ENCODE measurements at regions not wholly inside any gene's neighbourhood (a gene's known extent, or its start where the extent isn't known, plus 50 kb on each side); places are given as distances from the start of the nearest gene placed in this dataset.

DNA sequence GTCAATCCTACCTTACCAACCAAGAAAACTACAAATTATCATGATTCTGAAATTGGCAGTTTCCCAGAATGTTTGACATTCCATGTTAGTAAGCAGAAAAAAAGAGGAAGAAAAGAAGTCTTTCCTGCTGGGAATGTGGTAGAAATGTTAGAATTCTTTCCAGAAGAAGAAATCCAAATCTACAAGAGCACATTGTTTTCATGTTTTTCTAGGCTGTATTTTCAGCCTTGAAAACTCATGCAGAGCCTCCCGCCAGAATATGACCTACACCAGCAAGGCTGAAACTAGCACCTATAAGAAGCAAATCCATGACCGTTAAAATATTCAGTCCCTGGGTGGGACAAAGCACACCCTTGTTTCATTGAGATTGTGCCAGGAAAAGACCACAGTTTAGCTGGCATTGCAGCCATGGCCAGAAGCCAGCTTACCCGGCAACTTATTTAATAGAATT lies 259.4 kb downstream of the GJA1 start:
- CTCF ChIA-PET, result no interaction called here
- POLR2A ChIA-PET, result no interaction called here
- Histone ChIP-seq H3K9me3 (ENCODE audit: control insufficient read depth, insufficient read depth, low read depth, low read length) (no peaks in the 10 kb centered on the region), H3K36me3 (ENCODE audit: control insufficient read depth in 2 of 2, insufficient read depth in 1 of 2, low read length in 2 of 2) (no peaks in the 10 kb centered on the region), H3K4me3 (ENCODE audit: low read depth, low read length) (no peak overlapping the region), H3K27ac (ENCODE audit: extremely low read depth, low read depth, low read length) (no peak overlapping the region), H3K4me1 (ENCODE audit: control insufficient read depth, insufficient read depth, low read length) (no peaks in the 10 kb centered on the region)
- TF ChIP-seq, protein P1, sequence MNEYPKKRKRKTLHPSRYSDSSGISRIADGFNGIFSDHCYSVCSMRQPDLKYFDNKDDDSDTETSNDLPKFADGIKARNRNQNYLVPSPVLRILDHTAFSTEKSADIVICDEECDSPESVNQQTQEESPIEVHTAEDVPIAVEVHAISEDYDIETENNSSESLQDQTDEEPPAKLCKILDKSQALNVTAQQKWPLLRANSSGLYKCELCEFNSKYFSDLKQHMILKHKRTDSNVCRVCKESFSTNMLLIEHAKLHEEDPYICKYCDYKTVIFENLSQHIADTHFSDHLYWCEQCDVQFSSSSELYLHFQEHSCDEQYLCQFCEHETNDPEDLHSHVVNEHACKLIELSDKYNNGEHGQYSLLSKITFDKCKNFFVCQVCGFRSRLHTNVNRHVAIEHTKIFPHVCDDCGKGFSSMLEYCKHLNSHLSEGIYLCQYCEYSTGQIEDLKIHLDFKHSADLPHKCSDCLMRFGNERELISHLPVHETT (tag by site-specific recombination; IDR thresholded peaks at IDR 0.05), result no peak
- no peak for TF ChIP-seq ZNF48 (tag by site-specific recombination; IDR thresholded peaks at IDR 0.05)
- TF ChIP-seq, protein P2, sequence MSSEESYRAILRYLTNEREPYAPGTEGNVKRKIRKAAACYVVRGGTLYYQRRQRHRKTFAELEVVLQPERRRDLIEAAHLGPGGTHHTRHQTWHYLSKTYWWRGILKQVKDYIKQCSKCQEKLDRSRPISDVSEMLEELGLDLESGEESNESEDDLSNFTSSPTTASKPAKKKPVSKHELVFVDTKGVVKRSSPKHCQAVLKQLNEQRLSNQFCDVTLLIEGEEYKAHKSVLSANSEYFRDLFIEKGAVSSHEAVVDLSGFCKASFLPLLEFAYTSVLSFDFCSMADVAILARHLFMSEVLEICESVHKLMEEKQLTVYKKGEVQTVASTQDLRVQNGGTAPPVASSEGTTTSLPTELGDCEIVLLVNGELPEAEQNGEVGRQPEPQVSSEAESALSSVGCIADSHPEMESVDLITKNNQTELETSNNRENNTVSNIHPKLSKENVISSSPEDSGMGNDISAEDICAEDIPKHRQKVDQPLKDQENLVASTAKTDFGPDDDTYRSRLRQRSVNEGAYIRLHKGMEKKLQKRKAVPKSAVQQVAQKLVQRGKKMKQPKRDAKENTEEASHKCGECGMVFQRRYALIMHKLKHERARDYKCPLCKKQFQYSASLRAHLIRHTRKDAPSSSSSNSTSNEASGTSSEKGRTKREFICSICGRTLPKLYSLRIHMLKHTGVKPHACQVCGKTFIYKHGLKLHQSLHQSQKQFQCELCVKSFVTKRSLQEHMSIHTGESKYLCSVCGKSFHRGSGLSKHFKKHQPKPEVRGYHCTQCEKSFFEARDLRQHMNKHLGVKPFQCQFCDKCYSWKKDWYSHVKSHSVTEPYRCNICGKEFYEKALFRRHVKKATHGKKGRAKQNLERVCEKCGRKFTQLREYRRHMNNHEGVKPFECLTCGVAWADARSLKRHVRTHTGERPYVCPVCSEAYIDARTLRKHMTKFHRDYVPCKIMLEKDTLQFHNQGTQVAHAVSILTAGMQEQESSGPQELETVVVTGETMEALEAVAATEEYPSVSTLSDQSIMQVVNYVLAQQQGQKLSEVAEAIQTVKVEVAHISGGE (tag by site-specific recombination; conservative IDR thresholded peaks at IDR 0.05; ENCODE audit: low read depth), result no peak

DNA sequence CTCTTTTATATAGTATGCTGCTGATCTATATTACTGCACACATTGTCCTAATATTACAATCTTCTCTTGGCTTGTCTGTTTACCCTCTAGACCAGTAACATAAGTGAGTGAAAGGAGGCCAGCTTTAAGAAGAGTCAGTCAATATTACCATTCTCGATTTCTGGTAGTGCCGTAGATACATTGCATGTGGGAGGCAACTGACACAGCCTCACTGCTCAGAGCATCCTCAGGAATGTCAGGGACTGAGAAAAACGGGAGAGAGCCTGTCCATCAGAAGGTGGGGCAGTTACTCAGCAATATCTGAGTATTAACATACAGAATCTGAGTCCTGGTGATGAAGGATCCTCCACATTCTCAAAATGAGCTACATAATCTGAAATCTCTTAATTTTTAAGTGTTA lies 259.9 kb downstream of the GJA1 start:
- ChIA-PET CTCF (no interaction called here), POLR2A (no interaction called here)
- Histone ChIP-seq H3K4me3 (ENCODE audit: low read depth, low read length) (no peak overlapping the region), H3K4me1 (ENCODE audit: control insufficient read depth, insufficient read depth, low read length) (no peaks in the 10 kb centered on the region), H3K36me3 (ENCODE audit: control insufficient read depth in 2 of 2, insufficient read depth in 1 of 2, low read length in 2 of 2) (no peaks in the 10 kb centered on the region), H3K27ac (ENCODE audit: extremely low read depth, low read depth, low read length) (no peak overlapping the region), H3K9me3 (ENCODE audit: control insufficient read depth, insufficient read depth, low read depth, low read length) (no peaks in the 10 kb centered on the region)
- TF ChIP-seq, protein P3, sequence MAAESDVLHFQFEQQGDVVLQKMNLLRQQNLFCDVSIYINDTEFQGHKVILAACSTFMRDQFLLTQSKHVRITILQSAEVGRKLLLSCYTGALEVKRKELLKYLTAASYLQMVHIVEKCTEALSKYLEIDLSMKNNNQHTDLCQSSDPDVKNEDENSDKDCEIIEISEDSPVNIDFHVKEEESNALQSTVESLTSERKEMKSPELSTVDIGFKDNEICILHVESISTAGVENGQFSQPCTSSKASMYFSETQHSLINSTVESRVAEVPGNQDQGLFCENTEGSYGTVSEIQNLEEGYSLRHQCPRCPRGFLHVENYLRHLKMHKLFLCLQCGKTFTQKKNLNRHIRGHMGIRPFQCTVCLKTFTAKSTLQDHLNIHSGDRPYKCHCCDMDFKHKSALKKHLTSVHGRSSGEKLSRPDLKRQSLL (tag by site-specific recombination; IDR thresholded peaks at IDR 0.05), result no peak
- TF ChIP-seq, protein P1 (tag by site-specific recombination; IDR thresholded peaks at IDR 0.05), result no peak
- TF ChIP-seq ZNF10 (tag by site-specific recombination; IDR thresholded peaks at IDR 0.05), result no peak
- TF ChIP-seq, protein P4, sequence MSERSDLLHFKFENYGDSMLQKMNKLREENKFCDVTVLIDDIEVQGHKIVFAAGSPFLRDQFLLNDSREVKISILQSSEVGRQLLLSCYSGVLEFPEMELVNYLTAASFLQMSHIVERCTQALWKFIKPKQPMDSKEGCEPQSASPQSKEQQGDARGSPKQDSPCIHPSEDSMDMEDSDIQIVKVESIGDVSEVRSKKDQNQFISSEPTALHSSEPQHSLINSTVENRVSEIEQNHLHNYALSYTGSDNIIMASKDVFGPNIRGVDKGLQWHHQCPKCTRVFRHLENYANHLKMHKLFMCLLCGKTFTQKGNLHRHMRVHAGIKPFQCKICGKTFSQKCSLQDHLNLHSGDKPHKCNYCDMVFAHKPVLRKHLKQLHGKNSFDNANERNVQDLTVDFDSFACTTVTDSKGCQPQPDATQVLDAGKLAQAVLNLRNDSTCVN (tag by site-specific recombination; optimal IDR thresholded peaks at IDR 0.05), result no peak

DNA sequence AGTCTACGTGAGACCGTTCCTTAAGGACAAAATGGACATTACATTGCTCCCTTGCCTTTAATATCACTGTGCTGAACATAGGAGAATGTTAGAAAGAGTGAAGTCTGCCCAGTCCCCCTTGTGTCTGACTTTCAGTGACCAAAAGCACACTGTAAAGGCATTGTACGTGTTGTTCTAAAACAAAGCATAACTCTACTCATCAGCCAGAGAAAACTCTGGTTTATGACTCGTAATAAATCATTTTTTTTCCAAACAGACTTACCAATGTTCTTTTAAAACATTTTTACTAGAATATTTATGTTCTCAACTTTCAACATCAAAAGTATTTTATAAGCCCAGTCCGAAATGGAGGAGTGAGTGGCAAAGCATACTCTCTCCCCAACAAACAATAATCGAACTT lies 262.5 kb downstream of the GJA1 start:
- Histone ChIP-seq H3K4me3 (ENCODE audit: low read depth, low read length) (no peak overlapping the region), H3K27ac (ENCODE audit: extremely low read depth, low read depth, low read length) (no peak overlapping the region), H3K36me3 (ENCODE audit: control insufficient read depth in 2 of 2, insufficient read depth in 1 of 2, low read length in 2 of 2) (no peaks in the 10 kb centered on the region), H3K4me1 (ENCODE audit: control insufficient read depth, insufficient read depth, low read length) (no peaks in the 10 kb centered on the region), H3K9me3 (ENCODE audit: control insufficient read depth, insufficient read depth, low read depth, low read length) (no peaks in the 10 kb centered on the region)
- ChIA-PET POLR2A (no interaction called here), CTCF (interaction anchor here (0.7 kb wide), 1 partner anchor 254 kb away, joined by 3 read pairs; no protein-coding TSS in a partner anchor)
- TF ChIP-seq ZNF416 (tag by site-specific recombination; IDR thresholded peaks at IDR 0.05), result no peak
- TF ChIP-seq ZNF544 (tag by site-specific recombination; IDR thresholded peaks at IDR 0.05), result no peak
- TF ChIP-seq GLI2 (tag by site-specific recombination; IDR thresholded peaks at IDR 0.05; ENCODE audit: borderline replicate concordance, low read depth), result no peak
- no peak for TF ChIP-seq ZFHX2 (tag by site-specific recombination; conservative IDR thresholded peaks at IDR 0.05)
- no peak for TF ChIP-seq ZNF654 (tag by site-specific recombination; IDR thresholded peaks at IDR 0.05; ENCODE audit: low read depth)
- TF ChIP-seq MYNN (tag by site-specific recombination; IDR thresholded peaks at IDR 0.05; ENCODE audit: borderline replicate concordance), result no peak
- TF ChIP-seq ZNF571 (tag by site-specific recombination; IDR thresholded peaks at IDR 0.05), result no peak
- no peak for TF ChIP-seq GLI4 (tag by site-specific recombination; IDR thresholded peaks at IDR 0.05)
- no peak for TF ChIP-seq ZNF555 (tag by site-specific recombination; conservative IDR thresholded peaks at IDR 0.05)
- TF ChIP-seq, protein P5, sequence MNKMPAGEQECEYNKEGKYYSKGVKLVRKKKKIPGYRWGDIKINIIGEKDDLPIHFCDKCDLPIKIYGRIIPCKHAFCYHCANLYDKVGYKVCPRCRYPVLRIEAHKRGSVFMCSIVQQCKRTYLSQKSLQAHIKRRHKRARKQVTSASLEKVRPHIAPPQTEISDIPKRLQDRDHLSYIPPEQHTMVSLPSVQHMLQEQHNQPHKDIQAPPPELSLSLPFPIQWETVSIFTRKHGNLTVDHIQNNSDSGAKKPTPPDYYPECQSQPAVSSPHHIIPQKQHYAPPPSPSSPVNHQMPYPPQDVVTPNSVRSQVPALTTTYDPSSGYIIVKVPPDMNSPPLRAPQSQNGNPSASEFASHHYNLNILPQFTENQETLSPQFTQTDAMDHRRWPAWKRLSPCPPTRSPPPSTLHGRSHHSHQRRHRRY (tag by site-specific recombination; IDR thresholded peaks at IDR 0.05), result no peak
- TF ChIP-seq, protein P6, sequence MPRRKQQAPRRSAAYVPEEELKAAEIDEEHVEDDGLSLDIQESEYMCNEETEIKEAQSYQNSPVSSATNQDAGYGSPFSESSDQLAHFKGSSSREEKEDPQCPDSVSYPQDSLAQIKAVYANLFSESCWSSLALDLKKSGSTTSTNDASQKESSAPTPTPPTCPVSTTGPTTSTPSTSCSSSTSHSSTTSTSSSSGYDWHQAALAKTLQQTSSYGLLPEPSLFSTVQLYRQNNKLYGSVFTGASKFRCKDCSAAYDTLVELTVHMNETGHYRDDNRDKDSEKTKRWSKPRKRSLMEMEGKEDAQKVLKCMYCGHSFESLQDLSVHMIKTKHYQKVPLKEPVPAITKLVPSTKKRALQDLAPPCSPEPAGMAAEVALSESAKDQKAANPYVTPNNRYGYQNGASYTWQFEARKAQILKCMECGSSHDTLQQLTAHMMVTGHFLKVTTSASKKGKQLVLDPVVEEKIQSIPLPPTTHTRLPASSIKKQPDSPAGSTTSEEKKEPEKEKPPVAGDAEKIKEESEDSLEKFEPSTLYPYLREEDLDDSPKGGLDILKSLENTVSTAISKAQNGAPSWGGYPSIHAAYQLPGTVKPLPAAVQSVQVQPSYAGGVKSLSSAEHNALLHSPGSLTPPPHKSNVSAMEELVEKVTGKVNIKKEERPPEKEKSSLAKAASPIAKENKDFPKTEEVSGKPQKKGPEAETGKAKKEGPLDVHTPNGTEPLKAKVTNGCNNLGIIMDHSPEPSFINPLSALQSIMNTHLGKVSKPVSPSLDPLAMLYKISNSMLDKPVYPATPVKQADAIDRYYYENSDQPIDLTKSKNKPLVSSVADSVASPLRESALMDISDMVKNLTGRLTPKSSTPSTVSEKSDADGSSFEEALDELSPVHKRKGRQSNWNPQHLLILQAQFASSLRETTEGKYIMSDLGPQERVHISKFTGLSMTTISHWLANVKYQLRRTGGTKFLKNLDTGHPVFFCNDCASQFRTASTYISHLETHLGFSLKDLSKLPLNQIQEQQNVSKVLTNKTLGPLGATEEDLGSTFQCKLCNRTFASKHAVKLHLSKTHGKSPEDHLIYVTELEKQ (tag by site-specific recombination; IDR thresholded peaks at IDR 0.05; ENCODE audit: borderline replicate concordance), result no peak
